ENCODE measurements at regions not wholly inside any gene's neighbourhood (a gene's known extent, or its start where the extent isn't known, plus 50 kb on each side); places are given as distances from the start of the nearest gene placed in this dataset.
"Not testable (repeated sequence)": the region's sequence is repeated elsewhere in the genome, so short reads cannot be mapped to it uniquely, and the experiment has no call there.

- DNase-seq (ENCODE audit: insufficient read length) (no peak), FAIRE-seq (no peak)
- no peak for TF ChIP-seq POLR2AphosphoS5 (IDR thresholded peaks at IDR 0.05; ENCODE audit: low read depth, low read length)
- TF ChIP-seq TAF1 (IDR thresholded peaks at IDR 0.05; ENCODE audit: borderline replicate concordance, low read depth, low read length): no peak
- no peak for TF ChIP-seq POLR2A (IDR thresholded peaks at IDR 0.05; ENCODE audit: low read depth, low read length)
These were observed 368.0 kb downstream of the TMEM121 start for GRCh38 chr14:105894125-105894977.

GRCh38 chr14:105894978-105895881 lies 368.8 kb downstream of the TMEM121 start:
- FAIRE-seq: no peak
- no peak for DNase-seq (ENCODE audit: insufficient read length)
- no peak for TF ChIP-seq POLR2AphosphoS5 (IDR thresholded peaks at IDR 0.05; ENCODE audit: low read depth, low read length)
- no peak for TF ChIP-seq POLR2A (IDR thresholded peaks at IDR 0.05; ENCODE audit: low read depth, low read length)
- no peak for TF ChIP-seq TAF1 (IDR thresholded peaks at IDR 0.05; ENCODE audit: borderline replicate concordance, low read depth, low read length)

- not testable (repeated sequence) for FAIRE-seq; DNase-seq (ENCODE audit: insufficient read length)
These were observed 369.8 kb downstream of the TMEM121 start for GRCh38 chr14:105896206-105896605.

GRCh38 chr14:105896961-105897724 lies 370.8 kb downstream of the TMEM121 start:
- FAIRE-seq; DNase-seq (ENCODE audit: insufficient read length): not testable (repeated sequence)

GRCh38 chr14:105897725-105898113 lies 371.3 kb downstream of the TMEM121 start:
- no peak for TF ChIP-seq POLR2AphosphoS5 (IDR thresholded peaks at IDR 0.05; ENCODE audit: low read depth, low read length)
- no peak for TF ChIP-seq TAF1 (IDR thresholded peaks at IDR 0.05; ENCODE audit: borderline replicate concordance, low read depth, low read length)
- no peak for TF ChIP-seq POLR2A (IDR thresholded peaks at IDR 0.05; ENCODE audit: low read depth, low read length)
- DNase-seq (ENCODE audit: insufficient read length): no peak
- no peak for FAIRE-seq

GRCh38 chr14:105898482-105899010 lies 372.2 kb downstream of the TMEM121 start:
- FAIRE-seq (no peak), DNase-seq (ENCODE audit: insufficient read length) (no peak)
- no peak for TF ChIP-seq POLR2A (IDR thresholded peaks at IDR 0.05; ENCODE audit: low read depth, low read length)
- no peak for TF ChIP-seq POLR2AphosphoS5 (IDR thresholded peaks at IDR 0.05; ENCODE audit: low read depth, low read length)
- TF ChIP-seq TAF1 (IDR thresholded peaks at IDR 0.05; ENCODE audit: borderline replicate concordance, low read depth, low read length): no peak

- TF ChIP-seq POLR2A (IDR thresholded peaks at IDR 0.05; ENCODE audit: low read depth, low read length): no peak
- TF ChIP-seq POLR2AphosphoS5 (IDR thresholded peaks at IDR 0.05; ENCODE audit: low read depth, low read length): no peak
- no peak for TF ChIP-seq TAF1 (IDR thresholded peaks at IDR 0.05; ENCODE audit: borderline replicate concordance, low read depth, low read length)
- FAIRE-seq (no peak), DNase-seq (ENCODE audit: insufficient read length) (no peak)
These were observed 372.8 kb downstream of the TMEM121 start for GRCh38 chr14:105899071-105899641.

- TF ChIP-seq POLR2A (IDR thresholded peaks at IDR 0.05; ENCODE audit: low read depth, low read length) (no peak), TAF1 (IDR thresholded peaks at IDR 0.05; ENCODE audit: borderline replicate concordance, low read depth, low read length) (no peak), POLR2AphosphoS5 (IDR thresholded peaks at IDR 0.05; ENCODE audit: low read depth, low read length) (no peak)
- FAIRE-seq: no peak
- no peak for DNase-seq (ENCODE audit: insufficient read length)
These were observed 373.4 kb downstream of the TMEM121 start for GRCh38 chr14:105899657-105900397.

- no peak for TF ChIP-seq TAF1 (IDR thresholded peaks at IDR 0.05; ENCODE audit: borderline replicate concordance, low read depth, low read length)
- FAIRE-seq (no peak), DNase-seq (ENCODE audit: insufficient read length) (no peak)
These were observed 374.2 kb downstream of the TMEM121 start for GRCh38 chr14:105900398-105901160.

- DNase-seq (ENCODE audit: insufficient read length) (no peak), FAIRE-seq (no peak)
- TF ChIP-seq POLR2A (IDR thresholded peaks at IDR 0.05; ENCODE audit: low read depth, low read length) (no peak), POLR2AphosphoS5 (IDR thresholded peaks at IDR 0.05; ENCODE audit: low read depth, low read length) (no peak), TAF1 (IDR thresholded peaks at IDR 0.05; ENCODE audit: borderline replicate concordance, low read depth, low read length) (no peak)
These were observed 374.8 kb downstream of the TMEM121 start for GRCh38 chr14:105901226-105901625.
